Putamen (tissue), 1 donor: ENCODE measurements at regions not wholly inside any gene's neighbourhood (a gene's known extent, or its start where the extent isn't known, plus 50 kb on each side); places are given as distances from the start of the nearest gene placed in this dataset.

Source experiments
- DNase-seq: peaks from one replicate; pipeline ENCODE4 v3.0.0-alpha.2; 2016; ENCODE audit warnings: low spot score

DNA sequence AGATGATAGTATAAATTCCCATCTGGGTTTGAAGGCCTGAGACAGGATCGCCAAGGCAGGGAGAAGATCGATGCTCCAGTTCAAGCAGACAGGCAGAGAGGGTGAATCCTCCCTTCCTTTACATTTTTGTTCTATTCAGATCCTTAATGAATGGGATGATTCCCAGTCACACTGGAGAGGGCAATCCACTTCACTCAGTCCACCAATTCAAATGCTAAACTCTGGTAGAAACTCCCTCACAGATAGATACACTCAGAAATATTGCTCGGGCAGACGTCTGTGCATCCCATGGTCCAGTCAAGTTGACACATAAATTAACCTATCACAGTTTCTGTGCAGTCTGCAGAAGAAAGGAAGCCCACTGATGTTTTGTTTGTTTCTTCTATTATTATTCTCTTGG is 193.1 kb upstream of the ZNF462 start:
- DNase-seq = no peak

DNA sequence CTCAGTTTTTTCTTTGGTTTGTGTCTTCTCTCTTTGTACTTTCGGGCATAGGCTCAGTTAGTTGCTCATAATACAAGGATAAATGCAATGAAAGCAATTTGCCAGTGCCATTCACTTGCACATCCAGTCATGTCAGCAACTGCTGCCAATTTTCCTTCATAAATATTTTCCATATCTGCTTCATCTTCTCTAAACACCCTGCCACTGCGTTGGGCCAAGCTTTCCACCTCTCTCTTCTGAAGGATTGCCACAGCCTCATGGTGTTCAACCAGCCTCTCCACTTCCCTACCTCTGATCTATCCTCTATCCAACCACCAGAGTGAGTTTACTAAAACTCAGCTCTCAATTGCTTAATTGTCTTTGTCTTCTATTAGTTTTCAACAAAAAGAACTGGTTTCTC is 192.5 kb upstream of the ZNF462 start:
- DNase-seq = no peak

DNA sequence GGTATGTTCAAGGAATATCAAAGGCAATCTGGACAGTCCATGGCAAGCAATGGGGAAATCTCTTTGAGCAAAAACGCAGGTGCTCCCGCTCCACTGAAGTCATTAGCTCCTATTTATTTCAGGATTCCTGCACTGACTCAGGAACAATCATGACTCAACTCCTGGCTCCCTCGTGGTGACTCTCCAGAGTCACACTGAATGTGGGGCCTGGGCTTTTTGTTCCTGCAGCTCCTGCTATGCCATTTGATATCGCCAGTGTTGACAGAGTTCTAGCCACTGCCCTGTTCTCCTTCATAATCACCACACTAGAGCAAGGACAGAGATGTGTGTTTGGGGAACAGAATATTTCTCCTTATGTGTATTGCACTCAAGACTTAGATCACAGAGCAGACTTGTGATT is 187.2 kb upstream of the ZNF462 start:
- DNase-seq = no peak

DNA sequence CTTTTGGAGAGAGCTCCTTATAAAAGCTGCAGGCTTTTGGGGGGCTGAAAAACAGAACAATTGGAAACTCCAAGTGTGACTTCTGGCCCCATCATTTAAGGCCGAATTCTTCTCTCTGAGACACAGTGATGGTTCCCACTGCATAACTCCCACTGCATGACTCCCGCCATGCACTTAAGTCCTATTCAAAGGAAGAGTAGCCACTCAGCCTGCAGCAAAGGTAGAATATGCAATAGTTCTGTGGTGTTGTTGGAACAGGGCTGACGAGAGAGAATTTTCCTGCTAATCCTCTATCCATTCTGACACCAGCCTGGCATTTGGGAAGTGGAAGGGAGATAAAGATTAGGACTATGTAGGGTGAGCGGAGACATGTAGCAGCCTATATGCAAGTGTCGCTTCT is 185.6 kb upstream of the ZNF462 start:
- DNase-seq = no peak

DNA sequence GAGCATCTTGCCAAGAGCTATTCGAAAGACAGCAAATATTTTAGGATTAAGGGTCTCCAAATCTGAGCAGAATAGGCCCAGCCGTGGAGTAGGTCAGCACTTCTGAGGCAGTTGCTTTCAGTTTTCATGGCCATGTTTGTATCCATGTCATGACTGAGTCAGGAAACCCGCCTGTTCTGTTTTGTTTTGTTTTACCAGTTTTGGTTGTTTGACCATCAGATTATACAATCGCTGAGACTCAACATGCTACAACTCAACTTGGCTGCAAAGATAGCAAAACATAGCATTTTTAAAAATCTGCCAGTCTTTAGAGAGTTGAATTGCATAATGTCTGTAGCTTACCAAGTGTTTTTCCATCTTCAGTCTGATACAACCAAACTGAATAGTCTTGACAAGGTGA is 185.1 kb upstream of the ZNF462 start:
- no peak for DNase-seq

DNA sequence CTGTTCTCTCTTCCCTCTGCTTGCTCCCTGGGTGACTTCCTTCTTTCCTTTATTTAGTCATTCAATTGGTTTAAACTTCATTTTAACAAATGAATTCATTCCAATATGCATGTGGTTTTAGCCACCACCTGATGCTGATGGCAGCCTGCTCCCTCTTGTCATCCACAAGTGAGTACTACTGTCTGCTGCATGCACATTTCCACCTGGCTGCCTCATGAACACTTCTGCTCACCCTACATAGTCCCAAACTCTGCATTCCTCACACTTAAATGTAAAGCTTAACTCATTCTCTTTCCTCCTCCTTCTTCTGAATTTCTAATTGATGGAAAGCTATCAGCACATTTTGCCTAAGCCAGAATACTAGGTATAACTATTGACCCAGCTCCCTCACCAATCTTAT is 184.7 kb upstream of the ZNF462 start:
- no peak for DNase-seq

DNA sequence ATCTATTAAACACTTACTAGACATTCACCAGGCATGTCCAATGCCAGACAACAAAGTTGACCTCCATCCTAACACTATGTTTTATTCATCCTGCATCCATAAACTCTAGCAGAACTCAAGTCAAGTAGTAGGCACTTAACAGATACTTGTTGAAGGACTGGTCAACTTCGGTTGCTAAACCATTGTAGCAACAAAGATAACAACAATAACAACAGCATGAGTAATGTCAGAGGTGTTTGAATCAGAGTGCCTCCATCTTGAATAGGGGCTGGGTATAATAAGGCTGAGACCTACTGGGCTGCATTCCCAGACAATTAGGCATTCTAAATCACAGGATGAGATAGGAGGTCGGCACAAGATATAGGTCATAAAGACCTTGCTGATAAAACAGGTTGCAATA is 180.5 kb upstream of the ZNF462 start:
- no peak for DNase-seq

DNA sequence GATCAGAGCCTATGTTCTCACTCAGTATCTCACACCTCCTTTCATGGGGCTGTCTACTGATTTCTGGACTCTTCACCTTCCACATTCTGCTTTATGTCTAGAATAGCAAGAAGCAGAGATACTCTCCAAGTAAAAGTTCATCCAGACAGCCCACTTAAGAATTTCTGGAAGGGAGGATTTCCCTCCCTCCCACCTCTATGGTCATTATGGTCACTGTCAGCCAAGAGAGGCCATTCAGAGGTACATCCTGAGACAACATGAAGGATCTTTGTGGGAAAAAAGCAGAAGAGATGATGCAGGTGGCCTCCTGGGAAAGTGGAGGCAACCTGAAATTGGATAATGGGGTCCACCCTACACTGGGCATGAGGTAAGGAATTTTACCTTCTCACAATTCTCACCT is 179.5 kb upstream of the ZNF462 start:
- DNase-seq = no peak

DNA sequence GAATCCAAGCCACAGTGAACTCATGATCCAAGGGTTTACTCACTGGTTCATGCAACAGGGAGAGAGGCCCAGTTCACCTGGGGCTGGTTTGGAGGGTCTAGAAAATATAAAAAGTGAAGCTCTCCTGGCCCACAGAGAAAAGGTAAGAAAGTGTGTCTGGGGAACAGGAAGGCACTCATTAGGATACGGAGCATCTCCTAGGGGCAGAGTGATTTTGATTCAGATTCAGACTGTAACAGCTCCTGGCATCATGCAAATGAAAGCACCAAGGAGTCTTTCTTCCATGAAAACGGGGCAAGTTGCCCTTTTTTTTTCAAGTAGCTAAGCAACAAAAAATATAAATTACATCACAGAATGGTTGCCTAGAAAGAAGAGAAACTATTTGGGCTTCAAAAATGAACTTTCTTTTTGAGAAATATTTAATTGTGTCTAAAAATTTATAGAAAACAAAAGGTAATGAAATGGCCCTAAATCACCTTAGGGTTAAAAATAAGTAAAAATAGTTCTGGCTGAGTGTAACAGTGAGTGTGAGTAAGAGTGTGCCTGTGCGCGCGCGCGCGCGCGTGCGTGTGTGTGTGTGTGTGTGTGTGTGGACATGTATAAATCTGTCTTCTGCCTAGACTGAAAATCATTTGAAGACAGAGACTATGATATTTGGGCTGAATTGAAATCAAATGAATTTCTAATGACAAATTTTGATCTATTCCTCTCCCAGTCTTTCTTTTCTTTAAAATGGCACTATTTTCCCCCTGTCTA is 177.8 kb upstream of the ZNF462 start:
- no peak for DNase-seq

DNA sequence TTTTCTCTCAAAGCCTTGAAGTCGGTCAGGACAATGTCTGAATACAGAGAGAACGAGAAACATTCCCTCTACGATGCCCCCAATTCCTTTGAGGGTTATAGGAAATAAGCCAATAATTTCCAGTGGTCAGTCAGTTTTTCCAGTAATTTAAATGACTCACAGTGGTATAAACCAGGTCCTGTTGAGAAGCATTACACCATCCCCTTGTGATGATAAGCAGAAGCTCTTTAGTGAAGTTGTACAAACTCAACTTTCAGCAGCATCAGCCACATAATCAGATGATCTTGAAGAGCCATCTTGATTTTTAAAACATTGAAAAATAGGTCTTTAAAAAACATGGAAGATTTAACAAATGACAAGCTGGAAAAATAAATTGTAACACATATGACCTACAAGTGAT is 173.9 kb upstream of the ZNF462 start:
- no peak for DNase-seq

DNA sequence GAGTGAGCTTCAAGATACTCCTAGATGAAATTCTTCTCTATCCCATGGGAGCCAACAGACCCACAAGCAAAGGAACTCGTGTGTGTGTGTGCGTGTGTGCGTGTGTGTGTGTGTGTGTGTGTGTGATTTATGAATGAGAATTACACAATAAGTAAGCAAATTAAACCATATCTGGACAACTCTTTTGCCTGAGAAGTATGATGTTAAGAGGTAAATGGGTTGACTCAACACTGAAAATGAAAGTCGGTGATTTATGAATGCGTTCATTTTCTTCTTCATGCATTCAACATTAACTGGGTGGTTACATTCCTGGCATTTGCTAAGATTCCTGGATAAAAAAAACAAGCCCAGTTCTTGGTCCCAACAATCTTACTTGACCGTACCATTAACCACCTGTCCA is 171.3 kb upstream of the ZNF462 start:
- DNase-seq = no peak

DNA sequence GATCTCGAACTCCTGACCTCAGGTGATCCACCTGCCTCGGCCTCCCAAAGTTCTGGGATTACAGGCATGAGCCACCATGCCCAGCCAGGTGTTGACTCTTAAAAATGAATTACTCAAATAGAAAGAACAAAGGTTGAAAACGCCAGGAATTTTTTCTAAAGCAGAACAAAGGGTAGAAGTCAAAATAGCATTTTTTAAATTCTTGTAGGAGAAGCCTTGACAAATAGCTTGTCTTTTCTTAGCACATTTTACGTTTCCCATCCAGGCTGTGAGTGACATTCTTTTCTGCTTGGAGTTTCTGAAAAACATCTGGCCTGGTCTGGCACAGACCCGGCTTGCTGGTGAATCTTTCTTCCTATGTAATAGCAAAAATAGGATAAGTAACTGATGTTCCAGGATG is 169.4 kb upstream of the ZNF462 start:
- no peak for DNase-seq

DNA sequence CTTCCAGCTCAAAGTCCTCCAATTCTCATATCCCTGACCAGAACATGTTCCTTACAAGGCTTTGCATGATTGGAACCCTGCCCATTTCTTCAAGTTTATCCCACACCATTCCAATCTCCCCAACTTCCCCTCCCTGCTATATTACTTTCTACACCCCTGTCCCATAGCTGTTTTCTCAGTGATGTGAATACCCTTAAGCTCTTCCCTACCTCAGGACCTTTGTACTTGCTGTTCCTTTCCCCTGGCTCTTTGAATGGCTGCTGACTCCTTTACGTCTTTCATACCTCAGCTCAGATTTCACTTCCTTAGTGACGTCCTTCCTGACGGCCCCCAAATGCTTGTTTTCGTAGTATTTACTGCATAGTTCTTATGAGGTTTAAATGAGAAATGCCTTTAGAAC is 166.2 kb upstream of the ZNF462 start:
- DNase-seq = no peak

DNA sequence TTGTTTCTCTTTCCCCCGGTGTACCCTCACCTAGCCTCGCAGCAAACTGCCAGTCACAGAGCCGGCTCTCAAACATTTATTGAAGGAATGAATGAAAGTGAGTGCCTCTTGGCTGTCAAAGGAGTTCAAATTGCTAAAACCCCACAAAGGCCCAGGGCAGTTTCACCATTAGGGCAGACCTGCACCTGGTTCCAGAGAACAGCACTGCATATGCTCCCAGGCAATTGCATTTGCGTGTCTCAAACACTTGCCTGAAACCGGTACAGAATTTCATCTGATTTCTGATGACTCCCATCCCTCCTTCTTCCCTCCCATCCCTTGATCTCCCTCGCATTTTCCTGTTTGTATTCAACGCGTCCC is 165.6 kb upstream of the ZNF462 start:
- no peak for DNase-seq

DNA sequence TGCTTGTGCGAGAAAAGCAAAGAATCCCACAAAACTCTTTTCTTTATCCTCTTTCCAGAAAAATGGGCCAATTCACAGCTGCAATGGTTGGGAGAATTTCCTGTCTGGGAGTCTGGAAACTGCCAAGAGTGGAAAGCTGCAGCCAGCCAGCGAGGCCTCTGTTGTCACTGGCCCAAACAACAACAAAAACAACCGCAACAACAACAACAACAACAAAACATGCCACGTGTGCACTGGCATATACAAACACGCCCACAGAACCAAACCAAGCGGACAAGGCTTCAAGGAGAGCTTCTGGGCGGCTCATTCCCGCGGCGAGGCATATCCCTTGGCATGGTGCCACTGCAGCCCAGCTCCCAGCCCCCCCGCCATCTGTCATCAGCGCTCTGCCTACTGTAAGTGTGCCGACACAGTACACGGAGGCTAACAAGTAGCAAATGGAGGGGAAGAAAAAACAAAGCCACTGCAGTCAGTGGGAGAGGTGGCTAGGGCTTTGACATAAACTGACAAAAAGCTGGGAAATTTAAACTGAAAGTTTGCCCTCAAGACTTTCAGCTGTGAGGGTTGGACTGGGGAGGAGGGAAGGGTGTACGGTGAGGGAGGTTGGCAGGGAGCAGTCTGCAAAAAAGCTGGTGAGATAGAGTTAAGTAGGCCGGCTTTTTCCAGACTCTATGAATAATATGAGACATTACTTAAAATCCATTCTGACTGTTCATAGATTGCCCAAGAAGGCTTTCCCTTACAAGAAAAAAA is 165.0 kb upstream of the ZNF462 start:
- peak; percentile 23 for DNase-seq

DNA sequence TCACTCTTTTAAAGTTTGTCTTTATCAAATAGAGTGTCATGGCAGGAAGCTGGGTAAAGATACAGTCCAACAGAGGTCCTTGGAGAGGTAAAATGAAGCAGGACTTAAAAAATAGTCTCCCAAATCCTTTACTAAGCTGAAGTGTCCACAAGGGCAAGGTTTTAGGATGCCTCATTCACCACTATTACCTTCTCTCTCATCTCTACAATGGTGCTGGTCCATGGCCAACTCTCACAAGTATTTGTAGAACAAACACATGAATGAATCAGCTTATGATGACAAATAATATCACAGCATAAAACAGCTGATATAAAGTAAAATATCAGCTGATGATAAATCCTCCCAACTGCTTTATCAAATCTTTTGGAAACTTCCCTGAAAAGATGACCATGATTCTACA is 162.3 kb upstream of the ZNF462 start:
- DNase-seq = no peak

DNA sequence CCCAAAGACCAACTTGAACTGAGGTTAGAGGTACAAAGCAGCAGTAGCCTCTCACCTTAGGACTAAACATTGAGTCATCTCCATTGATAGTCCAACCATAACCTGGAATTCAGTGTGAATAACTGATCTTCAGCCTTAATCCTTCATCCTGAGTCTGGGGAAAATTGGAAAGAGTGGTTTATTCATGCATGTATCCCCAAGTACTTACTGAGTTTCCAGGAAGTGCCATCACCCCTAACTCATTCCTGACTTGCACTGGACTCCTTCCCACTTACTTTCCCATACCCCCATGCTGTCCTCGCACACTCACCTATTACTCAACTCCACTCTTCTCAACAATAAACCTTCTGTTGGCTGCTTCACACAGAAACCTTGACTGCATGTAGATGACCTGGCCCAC is 161.4 kb upstream of the ZNF462 start:
- no peak for DNase-seq

DNA sequence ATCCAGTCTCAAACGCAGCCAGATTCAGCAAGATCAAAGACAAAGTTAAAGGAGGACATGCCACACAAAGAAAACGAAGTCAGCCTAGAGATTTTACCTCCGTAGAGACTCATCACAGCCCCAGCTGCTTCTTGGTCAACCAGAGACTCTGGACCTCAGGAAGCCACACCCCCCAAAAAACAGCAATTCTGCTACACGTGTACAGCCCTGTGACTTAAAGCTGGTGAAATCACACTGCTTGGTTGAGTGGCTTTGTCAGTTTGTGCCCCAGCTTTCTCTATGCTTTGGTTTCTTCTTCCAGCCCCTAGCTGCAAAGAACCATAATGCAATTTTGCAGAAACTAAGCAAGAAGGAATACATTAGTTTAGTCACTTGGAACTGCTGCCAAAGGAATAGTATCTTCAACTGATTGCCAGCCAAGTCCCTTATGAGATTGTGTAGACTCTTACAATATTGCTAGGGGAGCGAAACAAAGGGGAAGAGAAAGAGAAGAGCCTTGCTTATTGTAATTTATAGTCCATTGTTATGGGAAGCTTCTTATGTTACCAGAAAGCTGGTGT is 158.8 kb upstream of the ZNF462 start:
- no peak for DNase-seq

DNA sequence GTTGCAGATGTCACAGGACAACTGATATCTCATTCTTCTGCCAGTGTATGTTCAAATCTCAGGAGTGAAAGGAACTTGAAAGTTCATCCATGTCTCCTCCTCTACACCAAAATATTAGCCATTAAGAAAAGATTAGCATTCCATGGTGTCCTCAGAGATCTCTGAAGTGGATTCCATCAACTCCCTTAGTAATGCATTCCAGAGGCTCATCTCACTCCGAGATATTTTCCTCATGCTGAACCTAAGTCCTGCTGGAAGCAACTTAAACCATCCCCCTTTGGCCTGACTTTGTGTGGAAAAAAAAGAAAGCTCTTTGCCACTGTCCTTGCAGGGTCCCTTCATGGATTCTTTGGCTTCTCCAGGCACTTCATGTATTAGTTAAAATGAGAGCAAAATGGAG is 155.7 kb upstream of the ZNF462 start:
- no peak for DNase-seq

DNA sequence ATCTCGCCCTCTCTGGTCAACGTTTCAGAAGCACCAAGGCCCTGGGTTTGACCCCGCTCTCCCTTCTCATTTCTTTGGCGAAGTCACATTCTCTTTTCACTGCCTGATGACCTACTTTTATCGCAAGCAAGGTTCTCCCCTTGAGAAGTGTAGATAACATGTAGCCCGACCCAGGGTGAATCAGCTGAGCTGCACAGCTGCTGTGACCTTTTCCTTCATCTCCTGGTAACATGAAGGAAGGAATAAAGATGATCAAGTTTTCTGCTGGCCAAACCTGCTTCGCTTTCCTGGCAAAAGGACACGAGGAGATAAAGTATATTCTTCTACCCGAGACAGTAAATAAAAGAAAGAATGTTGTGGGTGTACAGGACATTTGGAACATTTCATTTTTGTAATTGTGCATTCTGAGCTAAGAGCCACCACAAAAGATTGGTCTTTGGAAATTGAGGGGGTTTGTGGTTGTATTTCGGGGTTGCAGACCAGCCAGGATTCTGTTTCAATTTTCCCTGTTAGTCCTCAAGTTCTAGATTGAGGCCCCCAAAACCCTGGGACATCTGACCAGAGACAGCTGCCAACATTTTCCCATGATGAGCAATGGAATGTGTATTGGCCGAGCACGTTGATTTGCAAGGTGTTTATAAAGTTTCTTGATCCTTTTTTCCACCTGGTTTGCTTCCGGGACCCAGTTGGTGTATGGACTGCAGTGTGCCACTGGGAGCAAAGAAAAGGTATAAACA is 155.1 kb upstream of the ZNF462 start:
- DNase-seq = no peak

DNA sequence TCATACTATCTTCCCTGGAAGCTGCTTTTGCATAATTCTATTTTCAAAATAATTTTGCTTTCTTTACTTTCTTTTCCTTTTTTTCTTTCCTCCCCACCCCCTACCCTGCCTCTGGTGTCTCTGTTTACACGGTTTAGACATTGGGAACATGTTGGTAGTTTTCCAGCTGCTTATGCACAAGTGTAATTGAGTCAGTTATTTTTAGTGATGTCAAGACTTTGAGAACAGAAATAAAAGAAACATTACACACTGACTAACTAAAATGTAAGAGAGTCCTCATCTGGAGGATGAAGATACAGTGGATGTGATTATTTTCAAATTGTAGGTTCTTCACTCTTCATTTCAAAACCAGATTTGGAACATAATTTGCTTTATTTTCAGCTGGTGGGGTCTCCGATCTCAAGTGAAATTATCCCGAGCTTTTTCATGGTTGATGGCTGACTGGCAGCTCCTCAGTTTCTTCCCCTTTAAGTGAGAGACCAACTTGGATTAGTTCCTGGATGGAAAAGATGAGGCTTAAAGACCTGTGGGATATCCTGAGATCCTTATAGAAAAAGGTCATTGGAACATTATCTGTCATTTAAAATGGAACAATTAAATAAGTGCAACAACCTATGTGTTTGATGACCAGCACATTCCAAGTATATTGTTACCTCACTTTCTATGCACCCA is 154.4 kb upstream of the ZNF462 start:
- no peak for DNase-seq

DNA sequence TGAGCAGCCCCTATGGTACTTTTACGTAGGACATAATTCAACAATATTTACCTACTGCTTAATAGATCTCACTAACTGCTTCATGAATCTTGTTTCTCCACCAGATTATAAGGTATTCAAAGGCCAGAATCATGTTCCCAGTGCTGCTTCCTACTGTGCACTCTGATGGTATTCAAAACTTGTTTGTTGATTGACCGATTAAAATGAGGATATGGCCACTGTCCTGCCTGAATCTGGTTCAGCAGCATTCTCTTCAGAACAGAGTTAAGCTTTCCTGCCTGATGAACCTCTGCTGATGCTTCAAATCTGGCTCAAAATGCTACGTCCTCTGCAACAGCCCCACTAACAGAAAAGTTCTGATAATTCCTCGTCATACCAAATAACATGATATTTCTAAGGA is 150.7 kb upstream of the ZNF462 start:
- DNase-seq = no peak
